BLaER1 (cell line): ENCODE measurements at regions not wholly inside any gene's neighbourhood (a gene's known extent, or its start where the extent isn't known, plus 50 kb on each side); places are given as distances from the start of the nearest gene placed in this dataset.
"Not testable (repeated sequence)": the region's sequence is repeated elsewhere in the genome, so short reads cannot be mapped to it uniquely, and the experiment has no call there.

Experiments
- H3K27ac ChIP-seq: shearing (Covaris generic); formaldehyde crosslinking; 2 replicates; pipeline ENCODE4 v1.8.1; 2022
- H3K27me3 ChIP-seq: shearing (Covaris generic); formaldehyde crosslinking; 2 replicates; pipeline ENCODE4 v1.8.1; 2022
- H3K36me3 ChIP-seq: shearing (Covaris generic); formaldehyde crosslinking; 2 replicates; pipeline ENCODE4 v1.8.1; 2022
- H3K4me1 ChIP-seq: shearing (Covaris generic); formaldehyde crosslinking; 2 replicates; pipeline ENCODE4 v1.8.1; 2022
- H3K4me2 ChIP-seq: shearing (Covaris generic); formaldehyde crosslinking; 2 replicates; pipeline ENCODE4 v1.8.1; 2022
- H3K4me3 ChIP-seq: shearing (Covaris generic); formaldehyde crosslinking; 2 replicates; pipeline ENCODE4 v1.8.1; 2022
- H3K9ac ChIP-seq: shearing (Covaris generic); formaldehyde crosslinking; 2 replicates; pipeline ENCODE4 v1.8.1; 2022
- H3K9me3 ChIP-seq: shearing (Covaris generic); formaldehyde crosslinking; 2 replicates; pipeline ENCODE4 v1.8.1; 2022
- H4K20me1 ChIP-seq: shearing (Covaris generic); formaldehyde crosslinking; 2 replicates; pipeline ENCODE4 v1.8.1; 2022
- Cebpa-rat ChIP-seq: shearing (Covaris generic); IDR thresholded peaks from 2 replicates; pipeline ENCODE4 v1.8.1; 2022

DNA sequence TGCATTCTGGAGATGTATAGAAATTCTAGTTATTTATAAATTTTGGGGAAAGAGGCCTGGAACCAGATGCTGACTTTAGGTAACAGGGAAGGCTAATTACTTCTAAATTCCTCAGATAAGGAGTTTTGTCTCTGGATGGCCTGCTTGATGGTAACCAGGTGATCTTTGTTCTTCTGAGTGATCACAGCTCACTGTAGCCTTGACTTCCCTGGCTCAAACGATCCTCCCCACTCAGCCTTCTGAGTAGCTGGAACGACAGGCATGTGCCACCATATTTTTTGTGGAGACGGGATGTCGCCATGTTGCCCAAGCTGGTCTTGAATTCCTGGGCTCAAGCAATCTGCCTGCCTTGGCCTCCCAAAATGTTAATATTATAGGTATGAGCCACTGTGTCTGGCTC lies 54.4 kb upstream of the MSH6 start:
- TF ChIP-seq Cebpa-rat, result no peak
- Histone ChIP-seq H4K20me1 (no peaks in the 10 kb centered on the region), H3K9me3 (peaks cover 45% of the 10 kb centered on the region), H3K4me2 (peak overlapping the region; percentile 79), H3K27me3 (no peaks in the 10 kb centered on the region), H3K36me3 (peaks cover 88% of the 10 kb centered on the region), H3K4me3 (no peak overlapping the region), H3K27ac (peak overlapping the region; percentile 62), H3K9ac (no peak overlapping the region), H3K4me1 (peaks cover 97% of the 10 kb centered on the region)

GRCh38 chr2:47727956-47728355 lies 55.0 kb upstream of the MSH6 start:
- Histone ChIP-seq H3K9me3 (peaks cover 45% of the 10 kb centered on the region), H3K27me3 (no peaks in the 10 kb centered on the region), H3K36me3 (peaks cover 88% of the 10 kb centered on the region), H3K4me1 (peaks cover 97% of the 10 kb centered on the region), H3K27ac (peak overlapping the region; percentile 62), H3K4me2 (peak overlapping the region; percentile 79), H4K20me1 (no peaks in the 10 kb centered on the region), H3K4me3 (no peak overlapping the region; the same call in 1 of the 2 replicates), H3K9ac (no peak overlapping the region; the same call in 1 of the 2 replicates)
- no peak for TF ChIP-seq Cebpa-rat

DNA sequence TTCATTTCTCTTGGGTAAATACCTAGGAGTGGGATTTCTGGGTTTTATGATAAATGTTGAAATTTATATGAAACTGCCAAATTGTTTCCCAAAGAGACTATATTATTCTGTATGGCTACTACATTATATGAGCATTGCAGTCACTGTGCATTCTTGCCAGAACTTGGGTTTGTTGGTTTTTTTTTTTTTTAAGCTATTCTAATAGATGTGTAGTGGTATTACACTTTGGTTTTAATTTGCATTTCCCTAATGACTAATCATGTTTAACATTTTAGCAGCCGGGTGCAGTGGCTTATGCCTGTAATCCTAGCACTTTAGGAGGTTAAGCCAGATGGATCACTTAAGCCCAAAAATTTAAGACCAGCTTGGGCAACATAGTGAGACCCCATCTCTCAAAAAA lies 56.0 kb upstream of the MSH6 start:
- Histone ChIP-seq H3K4me2 (peak overlapping the region; percentile 79), H3K4me1 (peaks cover 97% of the 10 kb centered on the region)
- H3K4me3 ChIP-seq, result not testable (repeated sequence)

GRCh38 chr2:47725808-47726207 lies 57.1 kb upstream of the MSH6 start:
- peaks cover 85% of the 10 kb centered on the region for H3K36me3 ChIP-seq
- peaks cover 34% of the 10 kb centered on the region for H3K9me3 ChIP-seq
- no peaks in the 10 kb centered on the region for H4K20me1 ChIP-seq
- peak overlapping the region; percentile 73; the same call in 1 of the 2 replicates for H3K9ac ChIP-seq
- peak overlapping the region; percentile 79 for H3K4me2 ChIP-seq
- H3K4me3 ChIP-seq, result no peak overlapping the region
- no peak for TF ChIP-seq Cebpa-rat
- no peaks in the 10 kb centered on the region for H3K27me3 ChIP-seq
- peak overlapping the region; percentile 94 for H3K27ac ChIP-seq
- H3K4me1 ChIP-seq, result peaks cover 97% of the 10 kb centered on the region

More for the DNA sequence above, 56.0 kb upstream of the MSH6 start:
- H4K20me1 ChIP-seq, H3K27me3 ChIP-seq, H3K9ac ChIP-seq: not testable (repeated sequence)
- peaks cover 88% of the 10 kb centered on the region for H3K36me3 ChIP-seq
- peak overlapping the region; percentile 94 for H3K27ac ChIP-seq
- H3K9me3 ChIP-seq, result peaks cover 37% of the 10 kb centered on the region

DNA sequence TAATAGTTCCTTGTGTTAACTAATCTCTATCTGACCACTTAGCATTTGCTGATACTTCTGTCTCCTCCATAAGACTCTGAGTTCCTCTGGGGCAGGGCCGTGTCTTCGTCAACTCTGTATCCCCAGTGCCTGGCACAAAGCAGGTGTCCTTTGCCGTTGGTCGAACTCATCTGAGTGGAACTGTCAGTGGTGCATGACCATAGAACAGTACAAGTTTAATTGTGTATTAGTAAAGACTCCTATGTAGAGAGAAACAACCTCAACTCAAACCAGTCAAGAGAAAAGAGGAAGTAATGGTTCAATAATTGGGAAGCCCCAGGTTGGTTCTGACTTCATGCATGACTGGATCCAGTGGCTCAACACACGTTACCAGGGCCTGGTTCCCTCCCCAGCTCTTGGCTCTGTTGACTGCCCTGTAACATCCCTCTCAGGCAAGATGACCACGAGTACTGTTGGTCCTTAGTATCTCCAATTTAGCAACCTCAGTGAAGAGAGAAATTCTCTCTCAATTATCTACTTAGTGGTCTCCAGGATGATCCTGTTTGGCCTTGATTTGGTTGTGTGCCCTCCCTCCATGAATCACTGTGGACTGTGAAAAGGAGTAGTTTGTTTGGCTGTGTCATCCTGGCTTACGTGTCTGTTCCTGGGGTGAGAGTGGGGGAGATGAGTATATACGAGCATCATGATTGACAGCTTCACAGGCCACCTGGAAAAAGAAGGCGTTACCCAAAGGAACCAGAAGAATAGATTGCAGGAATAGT lies 58.5 kb upstream of the MSH6 start:
- peaks cover 22% of the 10 kb centered on the region for H3K9me3 ChIP-seq
- H3K4me2 ChIP-seq, result peak overlapping the region; percentile 82
- H3K4me3 ChIP-seq, result peak overlapping the region; percentile 2; the same call in 1 of the 2 replicates

GRCh38 chr2:47721296-47721695 lies 61.6 kb upstream of the MSH6 start:
- peak overlapping the region; percentile 94 for H3K27ac ChIP-seq
- H3K9me3 ChIP-seq, result no peaks in the 10 kb centered on the region
- no peaks in the 10 kb centered on the region for H4K20me1 ChIP-seq
- H3K4me2 ChIP-seq, result peak overlapping the region; percentile 82
- H3K4me3 ChIP-seq, result no peak overlapping the region
- peaks cover 97% of the 10 kb centered on the region for H3K4me1 ChIP-seq
- peaks cover 80% of the 10 kb centered on the region for H3K36me3 ChIP-seq
- TF ChIP-seq Cebpa-rat, result no peak
- no peaks in the 10 kb centered on the region for H3K27me3 ChIP-seq
- H3K9ac ChIP-seq, result no peak overlapping the region

More for the DNA sequence above, 58.5 kb upstream of the MSH6 start:
- Histone ChIP-seq H3K36me3 (peaks cover 83% of the 10 kb centered on the region), H3K9ac (peak overlapping the region; percentile 73), H3K27me3 (no peaks in the 10 kb centered on the region), H3K27ac (peak overlapping the region; percentile 94), H4K20me1 (no peaks in the 10 kb centered on the region), H3K4me1 (peaks cover 97% of the 10 kb centered on the region)
- no peak for TF ChIP-seq Cebpa-rat

GRCh38 chr2:47720559-47720958 lies 62.4 kb upstream of the MSH6 start:
- peaks cover 97% of the 10 kb centered on the region for H3K4me1 ChIP-seq
- TF ChIP-seq Cebpa-rat, result no peak
- H3K4me3 ChIP-seq, result no peak overlapping the region
- peaks cover 79% of the 10 kb centered on the region for H3K36me3 ChIP-seq
- no peaks in the 10 kb centered on the region for H3K27me3 ChIP-seq
- no peaks in the 10 kb centered on the region for H4K20me1 ChIP-seq
- peak overlapping the region; percentile 94 for H3K27ac ChIP-seq
- no peaks in the 10 kb centered on the region for H3K9me3 ChIP-seq
- H3K4me2 ChIP-seq, result peak overlapping the region; percentile 82
- H3K9ac ChIP-seq, result peak overlapping the region; percentile 54

GRCh38 chr2:47720036-47720435 lies 62.9 kb upstream of the MSH6 start:
- H4K20me1 ChIP-seq, result no peaks in the 10 kb centered on the region
- H3K4me2 ChIP-seq, result peak overlapping the region; percentile 82
- H3K9ac ChIP-seq, result peak overlapping the region; percentile 54
- H3K36me3 ChIP-seq, result peaks cover 79% of the 10 kb centered on the region
- 0 out of 2 replicates have a peak overlapping the region, but pooled peaks have one; percentile 10 for H3K4me3 ChIP-seq
- no peaks in the 10 kb centered on the region for H3K9me3 ChIP-seq
- no peaks in the 10 kb centered on the region for H3K27me3 ChIP-seq
- H3K4me1 ChIP-seq, result peaks cover 97% of the 10 kb centered on the region
- H3K27ac ChIP-seq, result peak overlapping the region; percentile 94
- TF ChIP-seq Cebpa-rat, result peak; percentile 30; the same call in 1 of the 2 replicates

- Histone ChIP-seq H3K4me1 (peaks cover 100% of the 10 kb centered on the region), H3K36me3 (peaks cover 86% of the 10 kb centered on the region), H3K4me3 (no peak overlapping the region), H3K27me3 (no peaks in the 10 kb centered on the region), H3K9me3 (no peaks in the 10 kb centered on the region), H3K9ac (peak overlapping the region; percentile 44; the same call in 1 of the 2 replicates), H3K27ac (peak overlapping the region; percentile 94), H4K20me1 (no peaks in the 10 kb centered on the region), H3K4me2 (peak overlapping the region; percentile 82)
- TF ChIP-seq Cebpa-rat, result no peak
These were observed 63.8 kb upstream of the MSH6 start for GRCh38 chr2:47719099-47719498.

- H3K27me3 ChIP-seq, H3K9me3 ChIP-seq, H4K20me1 ChIP-seq, H3K4me3 ChIP-seq: not testable (repeated sequence)
- Histone ChIP-seq H3K9ac (0 out of 2 replicates have a peak overlapping the region, but pooled peaks have one; percentile 16), H3K27ac (peak overlapping the region; percentile 94), H3K4me1 (peaks cover 90% of the 10 kb centered on the region), H3K36me3 (peaks cover 92% of the 10 kb centered on the region), H3K4me2 (peak overlapping the region; percentile 82)
These were observed 66.6 kb upstream of the MSH6 start for GRCh38 chr2:47716307-47716706.
